HEK293T (cell line): ENCODE measurements at regions not wholly inside any gene's neighbourhood (a gene's known extent, or its start where the extent isn't known, plus 50 kb on each side); places are given as distances from the start of the nearest gene placed in this dataset.

ENCODE experiments used
- BHLHE40 ChIP-seq: fragments of 450-650 bp; IDR thresholded peaks from 2 replicates; pipeline ENCODE4 v1.6.1; 2016; ENCODE audit warnings: mild to moderate bottlenecking, moderate library complexity, borderline replicate concordance
- ELF4 ChIP-seq: fragments of 450-650 bp; IDR thresholded peaks from 2 replicates; pipeline ENCODE4 v1.6.1; 2017; ENCODE audit warnings: antibody characterized with exemption
- FOXA1 ChIP-seq: fragments of 450-650 bp; IDR thresholded peaks from 2 replicates; pipeline ENCODE4 v1.6.1; 2016; ENCODE audit warnings: mild to moderate bottlenecking
- FOXM1 ChIP-seq: fragments of 450-650 bp; IDR thresholded peaks from 2 replicates; pipeline ENCODE4 v1.6.1; 2017; ENCODE audit warnings: mild to moderate bottlenecking, borderline replicate concordance
- HDGF ChIP-seq: fragments of 450-650 bp; IDR thresholded peaks from 2 replicates; pipeline ENCODE4 v1.6.1; 2017; ENCODE audit warnings: antibody characterized with exemption, borderline replicate concordance
- SUZ12 ChIP-seq: fragments of 450-650 bp; IDR thresholded peaks from 2 replicates; pipeline ENCODE4 v1.6.1; 2016; ENCODE audit warnings: mild to moderate bottlenecking
- ZNF384 ChIP-seq: fragments of 450-650 bp; IDR thresholded peaks from 2 replicates; pipeline ENCODE4 v1.6.1; 2016
- TF ChIP-seq, protein P1 (sequence below): fragments of 450-650 bp; IDR thresholded peaks from 2 replicates; pipeline ENCODE4 v1.6.1; 2016

DNA sequence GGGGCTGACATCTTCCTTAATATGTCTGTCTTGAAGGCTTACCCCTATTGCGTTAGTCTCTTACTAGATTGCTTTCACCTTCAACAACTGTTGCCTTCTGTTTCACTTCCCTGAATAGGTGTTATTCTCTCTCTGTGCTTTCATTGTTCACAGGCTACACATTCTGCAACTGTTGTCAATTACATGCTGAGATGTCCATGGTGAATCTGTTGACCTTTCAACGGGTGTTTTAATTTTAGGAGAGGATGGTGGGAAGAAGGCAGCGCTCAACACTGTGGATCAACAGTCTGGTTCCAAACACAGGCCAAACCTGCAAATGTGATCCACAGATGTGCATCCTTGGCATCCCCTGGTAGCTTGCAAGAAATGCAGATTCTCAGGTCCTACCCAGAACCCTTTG lies 101.9 kb downstream of the DACT1 start:
- TF ChIP-seq FOXA1 (no peak), FOXM1 (no peak), SUZ12 (no peak), ELF4 (no peak), BHLHE40 (no peak), ZNF384 (no peak), HDGF (no peak)
- TF ChIP-seq, protein P1, sequence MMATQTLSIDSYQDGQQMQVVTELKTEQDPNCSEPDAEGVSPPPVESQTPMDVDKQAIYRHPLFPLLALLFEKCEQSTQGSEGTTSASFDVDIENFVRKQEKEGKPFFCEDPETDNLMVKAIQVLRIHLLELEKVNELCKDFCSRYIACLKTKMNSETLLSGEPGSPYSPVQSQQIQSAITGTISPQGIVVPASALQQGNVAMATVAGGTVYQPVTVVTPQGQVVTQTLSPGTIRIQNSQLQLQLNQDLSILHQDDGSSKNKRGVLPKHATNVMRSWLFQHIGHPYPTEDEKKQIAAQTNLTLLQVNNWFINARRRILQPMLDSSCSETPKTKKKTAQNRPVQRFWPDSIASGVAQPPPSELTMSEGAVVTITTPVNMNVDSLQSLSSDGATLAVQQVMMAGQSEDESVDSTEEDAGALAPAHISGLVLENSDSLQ = no peak
